IMR-90 (cell line): ENCODE measurements at regions not wholly inside any gene's neighbourhood (a gene's known extent, or its start where the extent isn't known, plus 50 kb on each side); places are given as distances from the start of the nearest gene placed in this dataset.

Source experiments
- ATAC-seq: fragments of 200-7000 bp; cut with Tn5 transposase; 2 replicates; pipeline ENCODE4 v1.9.1; 2020; ENCODE audit warnings: low read depth, mild to moderate bottlenecking, moderate library complexity
- BruUV-seq: library from RNA; stranded (reverse); fragments of 400-500 nt; replicated peaks from 2 replicates; lab custom pipeline; 2021; lab: Mats Ljungman, UMichigan
- CTCF ChIA-PET: fragments of 300-600 bp; formaldehyde crosslinking; extraction: SDS; loops from one replicate; lab custom pipeline; 2021; ENCODE audit warnings: antibody characterized with exemption; lab: Yijun Ruan, JAX
- POLR2A ChIA-PET: fragments of 300-600 bp; sonication (Branson Sonifier 250); formaldehyde crosslinking; loops from one replicate; lab custom pipeline; 2022; ENCODE audit warnings: antibody characterized with exemption; ENCODE audit not compliant: unreplicated experiment; lab: Charles Lee
- DNase-seq: peaks from one replicate; pipeline ENCODE4 v3.0.0; 2013
- H2AFZ ChIP-seq: replicated peaks from 2 replicates; pipeline ENCODE3; 2013; ENCODE audit warnings: low read length, mild to moderate bottlenecking; ENCODE audit not compliant: poor library complexity
- H2AK5ac ChIP-seq: 2 replicates; pipeline ENCODE4 v1.6.1; 2013; ENCODE audit warnings: low read depth, low read length, inconsistent platforms
- H2AK9ac ChIP-seq: replicated peaks from 2 replicates; pipeline ENCODE3; 2013; ENCODE audit warnings: mild to moderate bottlenecking, low read depth, low read length, moderate library complexity; ENCODE audit not compliant: poor library complexity
- H2BK120ac ChIP-seq: 2 replicates; pipeline ENCODE4 v1.6.1; 2013; ENCODE audit warnings: low read depth, low read length, inconsistent platforms
- H2BK15ac ChIP-seq: 3 replicates; pipeline ENCODE4 v1.6.1; 2013; ENCODE audit warnings: low read depth, low read length, inconsistent platforms
- H2BK20ac ChIP-seq: 2 replicates; pipeline ENCODE4 v1.6.1; 2013; ENCODE audit warnings: low read depth, mild to moderate bottlenecking, inconsistent platforms, low read length, moderate library complexity
- H2BK5ac ChIP-seq: 2 replicates; pipeline ENCODE4 v1.6.1; 2013; ENCODE audit warnings: mild to moderate bottlenecking, low read depth, low read length, inconsistent platforms; ENCODE audit not compliant: poor library complexity, severe bottlenecking
- H3K14ac ChIP-seq: replicated peaks from 2 replicates; pipeline ENCODE4 v1.6.1; 2013; ENCODE audit warnings: low read depth, low read length, inconsistent platforms
- H3K18ac ChIP-seq: 2 replicates; pipeline ENCODE4 v1.6.1; 2013; ENCODE audit warnings: low read depth, low read length, control low read depth
- H3K23ac ChIP-seq: 2 replicates; pipeline ENCODE4 v1.6.1; 2013; ENCODE audit warnings: low read depth, low read length, inconsistent platforms
- H3K27ac ChIP-seq: 2 replicates; pipeline ENCODE4 v1.5.1; 2013; ENCODE audit warnings: mild to moderate bottlenecking, control low read depth, low read length; ENCODE audit not compliant: insufficient read depth
- H3K27me3 ChIP-seq: 2 replicates; pipeline ENCODE4 v1.6.1; 2013; ENCODE audit warnings: low read length; ENCODE audit not compliant: control insufficient read depth, insufficient read depth
- H3K36me3 ChIP-seq: 2 replicates; pipeline ENCODE4 v1.6.1; 2013; ENCODE audit warnings: low read length, mixed read lengths; ENCODE audit not compliant: control insufficient read depth, insufficient read depth
- H3K4ac ChIP-seq: 2 replicates; pipeline ENCODE4 v1.6.1; 2013; ENCODE audit warnings: low read depth, low read length, inconsistent platforms
- H3K4me1 ChIP-seq: 2 replicates; pipeline ENCODE4 v1.6.1; 2013; ENCODE audit warnings: low read length, mixed read lengths; ENCODE audit not compliant: control insufficient read depth, insufficient read depth
- H3K4me2 ChIP-seq: 2 replicates; pipeline ENCODE4 v1.6.1; 2013; ENCODE audit warnings: low read depth, mild to moderate bottlenecking, control low read depth, low read length, moderate library complexity
- H3K4me3 ChIP-seq: 2 replicates; pipeline ENCODE4 v1.5.1; 2013; ENCODE audit warnings: low read depth, mild to moderate bottlenecking, control low read depth, low read length, moderate library complexity; ENCODE audit not compliant: insufficient read depth
- H3K56ac ChIP-seq: 2 replicates; pipeline ENCODE4 v1.6.1; 2013; ENCODE audit warnings: low read length, inconsistent platforms; ENCODE audit not compliant: insufficient read depth; ENCODE audit errors: extremely low read depth
- H3K79me1 ChIP-seq, 2 experiments: 2 replicates each; pipeline ENCODE4 v1.6.1; 2013; ENCODE audit warnings: low read length in 2 of 2, inconsistent platforms in 1 of 2, low read depth in 1 of 2
- H3K9ac ChIP-seq: 2 replicates; pipeline ENCODE4 v1.6.1; 2013; ENCODE audit warnings: low read depth, low read length, control low read depth
- H3K9me1 ChIP-seq: 2 replicates; pipeline ENCODE4 v1.6.1; 2013; ENCODE audit warnings: low read length, inconsistent platforms; ENCODE audit not compliant: insufficient read depth
- H3K9me3 ChIP-seq: 2 replicates; pipeline ENCODE4 v1.6.1; 2013; ENCODE audit warnings: low read length; ENCODE audit not compliant: control insufficient read depth, insufficient read depth
- H4K20me1 ChIP-seq: 2 replicates; pipeline ENCODE4 v1.6.1; 2013; ENCODE audit warnings: low read length, inconsistent platforms; ENCODE audit not compliant: insufficient read depth
- H4K5ac ChIP-seq: 2 replicates; pipeline ENCODE4 v1.6.1; 2013; ENCODE audit warnings: mild to moderate bottlenecking, low read depth, low read length, control low read depth
- H4K8ac ChIP-seq, 2 experiments: 2 replicates each; pipeline ENCODE4 v1.6.1; 2013; ENCODE audit warnings: low read depth in 2 of 2, low read length in 2 of 2, control low read depth in 1 of 2, inconsistent platforms in 1 of 2
- H4K91ac ChIP-seq: 2 replicates; pipeline ENCODE4 v1.6.1; 2013; ENCODE audit warnings: low read depth, low read length, inconsistent platforms; ENCODE audit not compliant: insufficient read depth
- BHLHE40 ChIP-seq: fragments of 150-350 bp; IDR thresholded peaks from 2 replicates; pipeline ENCODE4 v1.6.1; 2016; ENCODE audit warnings: mild to moderate bottlenecking, low read depth, low read length
- CEBPB ChIP-seq: IDR thresholded peaks from 2 replicates; pipeline ENCODE4 v1.6.1; 2012; ENCODE audit warnings: low read depth, low read length, improper control_type of control experiment
- CHD1 ChIP-seq: IDR thresholded peaks from 2 replicates; pipeline ENCODE4 v1.6.1; 2012; ENCODE audit warnings: low read depth, low read length, improper control_type of control experiment
- CTCF ChIP-seq: conservative IDR thresholded peaks from 2 replicates; pipeline ENCODE4 v1.5.1; 2012; ENCODE audit warnings: mild to moderate bottlenecking, low read depth, low read length, improper control_type of control experiment
- ELK1 ChIP-seq: fragments of 150-350 bp; IDR thresholded peaks from 2 replicates; pipeline ENCODE4 v1.6.1; 2016; ENCODE audit warnings: low read depth, mild to moderate bottlenecking, low read length, moderate library complexity, borderline replicate concordance
- FOS ChIP-seq: fragments of 150-350 bp; IDR thresholded peaks from 2 replicates; pipeline ENCODE4 v1.6.1; 2016; ENCODE audit warnings: low read depth, low read length
- MAFK ChIP-seq: IDR thresholded peaks from 2 replicates; pipeline ENCODE4 v1.6.1; 2012; ENCODE audit warnings: low read depth, low read length, improper control_type of control experiment
- MAZ ChIP-seq: IDR thresholded peaks from 2 replicates; pipeline ENCODE4 v1.6.1; 2012; ENCODE audit warnings: low read depth, mild to moderate bottlenecking, low read length, improper control_type of control experiment, moderate library complexity, borderline replicate concordance
- NFE2L2 ChIP-seq: fragments of 150-350 bp; IDR thresholded peaks from 2 replicates; pipeline ENCODE4 v1.6.1; 2016; ENCODE audit warnings: low read depth, mild to moderate bottlenecking, low read length
- POLR2A ChIP-seq: IDR thresholded peaks from 2 replicates; pipeline ENCODE4 v1.6.1; 2012; ENCODE audit warnings: mild to moderate bottlenecking, low read depth, low read length
- RCOR1 ChIP-seq: IDR thresholded peaks from 2 replicates; pipeline ENCODE4 v1.6.1; 2012; ENCODE audit warnings: mild to moderate bottlenecking, low read length, improper control_type of control experiment; ENCODE audit not compliant: insufficient replicate concordance
- RFX5 ChIP-seq: IDR thresholded peaks from 2 replicates; pipeline ENCODE4 v1.8.0; 2012; ENCODE audit warnings: low read depth, mild to moderate bottlenecking, low read length, moderate library complexity
- USF2 ChIP-seq: fragments of 150-350 bp; IDR thresholded peaks from 2 replicates; pipeline ENCODE4 v1.6.1; 2017; ENCODE audit warnings: mild to moderate bottlenecking, antibody characterized with exemption, low read length, low read depth
- WGBS, 2 experiments: methylation state at CpG; one replicate each; pipeline versions ENCODE4 v1.1.5 to v1.1.7; 2013; ENCODE audit warnings: missing lambda C conversion rate in 2 of 2; ENCODE audit not compliant: insufficient read length in 1 of 2; ENCODE audit errors: extremely low coverage in 2 of 2; 5-methylcytosine and 5-hydroxymethylcytosine counted together
- dilution Hi-C: fragments of 300-500 bp; cut with HindIII; formaldehyde crosslinking; loops from one replicate; pipeline ENCODE4 v1.14.3; 2018; ENCODE audit warnings: low sequenced_read_pairs; ENCODE audit not compliant: unreplicated experiment
- in situ Hi-C: fragments of 300-500 bp; cut with MboI; formaldehyde crosslinking; loops from 3 replicates; pipeline ENCODE4 v1.14.3; 2019; ENCODE audit warnings: low sequenced_read_pairs, inconsistent platforms, mixed read lengths
- intact Hi-C: fragments of 100-400 bp; cut with micrococcal nuclease; formaldehyde crosslinking; loops from 2 replicates; pipeline ENCODE4 v1.10.0; 2022

GRCh38 chr5:2904399-2904798 is 152.9 kb upstream of the IRX2 start:
- Histone ChIP-seq H3K4ac (no peak overlapping the region), H3K18ac (no peak overlapping the region), H2BK20ac (no peak overlapping the region), H3K4me3 (no peak overlapping the region), H4K91ac (no peak overlapping the region), H3K27ac (no peak overlapping the region), H2BK15ac (no peak overlapping the region), H3K9me3 (peaks cover 50% of the 10 kb centered on the region), H3K23ac (no peak overlapping the region), H3K56ac (no peak overlapping the region), H2AFZ (no peak overlapping the region), H2AK9ac (no peak overlapping the region), H3K79me1 (no peaks in the 10 kb centered on the region), H4K5ac (no peak overlapping the region), H4K20me1 (no peaks in the 10 kb centered on the region), H3K9me1 (no peaks in the 10 kb centered on the region), H3K14ac (no peak overlapping the region), H2BK120ac (no peak overlapping the region), H3K36me3 (no peaks in the 10 kb centered on the region), H2BK5ac (no peak overlapping the region), H3K27me3 (no peaks in the 10 kb centered on the region), H3K4me1 (no peaks in the 10 kb centered on the region), H3K9ac (no peak overlapping the region), H4K8ac (no peak overlapping the region), H2AK5ac (no peak overlapping the region), H3K4me2 (no peak overlapping the region)
- 70% methylated on average over 13 of the region's 13 CpGs; no CpG with 5 or more reads in 1 of the 2 experiments for WGBS, 2 experiments
- ATAC-seq, result no peak
- POLR2A ChIA-PET, result no interaction called here
- dilution Hi-C loops (no loop called here), in situ Hi-C loops (no loop called here), intact Hi-C loops (no loop called here)
- no TSS peak for BruUV-seq
- CTCF ChIA-PET, result no interaction called here
- TF ChIP-seq MAZ (no peak), BHLHE40 (no peak), RFX5 (no peak), FOS (no peak), CTCF (no peak), ELK1 (no peak), RCOR1 (no peak), MAFK (no peak), USF2 (no peak), POLR2A (no peak), NFE2L2 (no peak), CEBPB (no peak), CHD1 (no peak)
- no peak for DNase-seq
